NCI-H2227 treated with DMSO at 0.1 percent for 48 hours (cell line): ENCODE measurements at regions not wholly inside any gene's neighbourhood (a gene's known extent, or its start where the extent isn't known, plus 50 kb on each side); places are given as distances from the start of the nearest gene placed in this dataset.
"Not testable (repeated sequence)": the region's sequence is repeated elsewhere in the genome, so short reads cannot be mapped to it uniquely, and the experiment has no call there.

Experiments used
- DNase-seq: peaks from one replicate; lab custom pipeline; 2025; lab: John Stamatoyannopoulos, UW

DNA sequence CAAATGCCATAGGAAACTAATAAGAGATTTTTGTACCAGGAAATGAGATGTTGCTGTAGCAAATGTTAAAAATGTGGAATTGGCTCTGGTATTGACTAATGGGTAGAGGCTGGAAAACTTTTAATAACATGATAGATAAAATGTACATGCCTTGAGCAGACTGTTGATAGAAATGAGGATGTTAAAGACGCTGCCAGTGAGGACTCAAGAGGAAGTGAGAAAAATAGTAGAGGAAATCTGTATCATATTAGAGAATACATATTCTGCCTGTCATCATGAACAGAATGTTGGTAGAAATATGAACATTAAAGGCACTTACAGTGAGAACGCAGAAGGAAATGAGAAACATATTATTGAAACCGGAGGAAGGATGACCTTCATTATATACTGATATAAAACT, 577.2 kb upstream of the HTR2C start:
- DNase-seq: no peak

DNA sequence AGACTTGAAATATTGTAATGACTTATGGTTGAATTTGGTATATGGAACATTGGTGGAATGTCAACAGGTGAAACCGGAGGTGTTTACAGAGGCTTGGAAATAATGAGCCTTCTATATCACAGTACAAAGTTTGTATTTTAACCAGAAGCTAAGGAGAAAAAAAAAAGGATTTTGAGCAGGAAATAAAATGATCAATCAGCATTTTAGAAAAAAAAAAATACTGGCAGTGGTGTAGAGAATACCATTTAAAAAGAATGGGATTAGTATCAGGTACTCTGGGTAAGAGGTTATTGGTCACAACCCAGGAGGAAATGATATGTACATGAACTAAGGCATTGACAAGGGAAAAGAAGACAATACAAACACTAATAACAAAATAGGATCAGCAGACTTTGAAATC, 587.1 kb upstream of the HTR2C start:
- no peak for DNase-seq

DNA sequence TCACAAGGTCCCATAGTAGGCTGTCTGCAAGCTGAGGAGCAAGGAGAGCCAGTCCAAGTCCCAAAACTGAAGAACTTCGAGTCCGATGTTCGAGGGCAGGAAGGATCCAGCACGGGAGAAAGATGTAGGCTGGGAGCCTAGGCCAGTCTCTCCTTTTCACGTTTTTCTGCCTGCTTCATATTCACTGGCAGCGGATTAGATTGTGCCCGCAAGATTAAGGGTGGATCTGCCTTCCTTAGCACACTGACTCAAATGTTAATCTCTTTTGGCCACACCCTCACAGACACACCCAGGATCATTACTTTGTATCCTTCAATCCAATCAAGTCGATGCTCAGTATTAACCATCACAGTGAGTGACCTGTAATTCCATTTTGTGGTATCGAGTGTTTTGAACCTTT, 592.2 kb upstream of the HTR2C start:
- not testable (repeated sequence) for DNase-seq

- not testable (repeated sequence) for DNase-seq
These were observed 593.2 kb upstream of the HTR2C start for GRCh38 chrX:113990669-113991068.

DNA sequence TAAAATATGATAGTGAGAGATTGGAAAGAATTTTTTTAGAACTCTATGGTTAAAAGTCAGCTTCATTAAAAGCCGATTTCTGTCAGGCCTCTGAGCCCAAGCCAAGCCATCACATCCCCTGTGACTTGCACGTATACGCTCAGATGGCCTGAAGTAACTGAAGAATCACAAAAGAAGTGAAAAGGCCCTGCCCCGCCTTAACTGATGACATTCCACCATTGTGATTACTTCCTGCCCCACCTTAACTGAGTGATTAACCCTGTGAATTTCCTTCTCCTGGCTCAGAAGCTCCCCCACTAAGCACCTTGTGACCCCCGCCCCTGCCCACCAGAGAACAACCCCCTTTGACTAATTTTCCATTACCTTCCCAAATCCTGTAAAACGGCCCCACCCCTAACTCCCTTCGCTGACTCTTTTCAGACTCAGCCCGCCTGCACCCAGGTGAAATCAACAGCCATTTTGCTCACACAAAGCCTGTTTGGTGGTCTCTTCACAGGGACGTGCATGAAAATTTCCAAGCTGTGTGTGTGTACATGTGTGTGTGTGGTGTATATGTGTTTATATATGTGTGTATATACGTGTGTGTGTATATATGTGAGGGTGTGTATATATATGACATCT, 595.5 kb upstream of the HTR2C start:
- not testable (repeated sequence) for DNase-seq

DNA sequence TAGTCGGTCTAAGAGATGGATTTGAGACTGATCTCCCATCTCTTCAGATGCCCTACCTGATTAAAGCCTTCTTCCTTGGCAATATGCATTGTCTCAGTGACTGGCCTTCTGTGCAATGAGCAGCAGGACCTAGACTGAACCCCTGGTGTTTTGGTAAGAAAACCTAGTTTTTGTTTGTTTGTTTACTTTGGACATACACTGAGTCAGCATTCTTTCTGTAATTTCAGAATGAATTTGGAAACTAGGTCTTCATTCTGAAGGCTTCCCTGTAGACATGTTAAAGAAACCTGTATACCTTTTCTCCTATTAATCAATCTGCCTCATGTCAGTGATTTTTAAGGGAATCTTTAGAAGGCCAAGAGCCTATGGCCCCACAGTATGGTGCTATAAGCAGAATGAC, 597.5 kb upstream of the HTR2C start:
- no peak for DNase-seq

DNA sequence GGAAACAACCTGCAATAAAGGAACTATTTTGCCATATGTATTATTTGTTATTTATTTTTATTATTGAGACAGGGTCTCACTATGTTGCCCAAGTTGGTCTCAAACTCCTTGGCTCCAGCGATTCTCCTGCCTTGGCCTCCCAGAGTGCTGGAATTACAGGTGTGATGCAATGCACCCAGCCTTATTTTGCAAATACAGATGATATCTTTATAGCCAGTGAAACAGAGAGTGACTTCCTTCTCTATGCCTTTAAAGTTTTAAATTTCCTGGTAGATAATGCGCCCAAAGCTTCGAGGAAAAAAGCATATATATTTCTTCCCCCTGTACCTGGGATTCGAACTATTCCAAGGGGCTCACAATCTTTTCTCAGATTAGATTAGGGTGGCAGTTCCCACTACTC, 601.1 kb upstream of the HTR2C start:
- no peak for DNase-seq

GRCh38 chrX:113980953-113981352, 602.9 kb upstream of the HTR2C start:
- DNase-seq: no peak

GRCh38 chrX:113977887-113978286, 606.0 kb upstream of the HTR2C start:
- DNase-seq: no peak

GRCh38 chrX:113975441-113975840, 608.4 kb upstream of the HTR2C start:
- DNase-seq: no peak

DNA sequence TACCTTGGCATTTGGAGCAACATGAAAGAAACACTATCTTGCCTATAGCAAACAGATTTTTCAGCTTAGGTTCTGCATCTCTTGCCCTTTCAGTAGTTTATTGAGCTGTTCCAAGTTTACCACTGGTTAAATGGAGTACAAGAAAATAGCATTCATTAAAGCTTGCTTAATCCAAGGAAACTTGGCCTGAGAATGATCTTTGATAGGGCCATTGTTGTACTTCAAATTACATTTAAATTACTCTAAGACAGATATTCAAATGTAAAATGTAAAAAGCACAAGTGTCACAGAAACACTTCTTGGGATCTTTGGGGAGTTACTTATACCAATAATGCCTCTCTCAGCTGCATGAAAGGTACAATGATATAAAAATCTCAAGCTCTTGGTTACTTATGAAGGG, 609.0 kb upstream of the HTR2C start:
- DNase-seq: no peak

DNA sequence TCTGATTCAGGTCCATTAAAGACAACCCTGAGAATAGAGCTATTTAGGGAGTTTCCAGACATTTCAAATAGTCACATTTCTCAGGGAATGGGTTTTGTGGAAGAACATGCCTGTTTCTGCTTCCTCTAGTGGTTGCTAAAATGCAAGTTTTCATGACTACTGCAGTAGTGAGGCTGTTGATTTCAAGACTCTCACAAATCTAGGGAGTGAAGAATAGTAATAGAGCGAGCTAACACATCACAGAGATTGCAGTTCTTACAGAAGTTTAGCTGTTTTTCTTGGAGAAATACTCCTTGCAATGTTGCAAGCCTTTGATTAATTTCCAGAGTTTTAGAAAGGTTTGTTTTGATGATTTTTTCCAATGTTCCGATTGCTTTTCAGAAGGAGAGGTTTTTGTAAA, 610.2 kb upstream of the HTR2C start:
- no peak for DNase-seq

DNA sequence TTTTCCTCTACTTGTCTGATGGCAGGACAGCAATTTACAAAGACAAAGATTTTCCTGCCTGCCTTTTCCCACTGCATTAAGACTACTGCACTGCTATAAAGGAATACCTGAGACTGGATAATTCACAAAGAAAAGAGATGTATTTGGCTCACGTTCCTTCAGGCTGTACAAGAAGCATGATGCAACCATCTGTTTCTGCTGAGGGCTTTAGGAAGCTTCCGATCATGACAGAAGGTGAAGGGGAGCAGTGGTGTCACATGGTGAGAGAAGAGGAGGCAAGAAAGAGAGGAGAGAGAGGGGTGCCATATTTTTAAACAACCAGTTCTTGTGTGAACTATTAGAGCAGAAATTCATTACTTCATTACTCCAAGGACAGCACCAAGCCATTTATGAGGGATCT, 617.1 kb upstream of the HTR2C start:
- DNase-seq: no peak

GRCh38 chrX:113962343-113962742, 621.5 kb upstream of the HTR2C start:
- no peak for DNase-seq

- no peak for DNase-seq
These were observed 623.8 kb upstream of the HTR2C start for GRCh38 chrX:113959912-113960626.

GRCh38 chrX:113956936-113957335, 627.0 kb upstream of the HTR2C start:
- DNase-seq: no peak

- DNase-seq: no peak
These were observed 629.6 kb upstream of the HTR2C start for GRCh38 chrX:113954297-113954696.

- DNase-seq: no peak
These were observed 633.7 kb upstream of the HTR2C start for GRCh38 chrX:113950081-113950678.

- no peak for DNase-seq
These were observed 636.3 kb upstream of the HTR2C start for GRCh38 chrX:113947548-113947947.

GRCh38 chrX:113935518-113935917, 648.4 kb upstream of the HTR2C start:
- no peak for DNase-seq

GRCh38 chrX:113933931-113934330, 650.0 kb upstream of the HTR2C start:
- no peak for DNase-seq

DNA sequence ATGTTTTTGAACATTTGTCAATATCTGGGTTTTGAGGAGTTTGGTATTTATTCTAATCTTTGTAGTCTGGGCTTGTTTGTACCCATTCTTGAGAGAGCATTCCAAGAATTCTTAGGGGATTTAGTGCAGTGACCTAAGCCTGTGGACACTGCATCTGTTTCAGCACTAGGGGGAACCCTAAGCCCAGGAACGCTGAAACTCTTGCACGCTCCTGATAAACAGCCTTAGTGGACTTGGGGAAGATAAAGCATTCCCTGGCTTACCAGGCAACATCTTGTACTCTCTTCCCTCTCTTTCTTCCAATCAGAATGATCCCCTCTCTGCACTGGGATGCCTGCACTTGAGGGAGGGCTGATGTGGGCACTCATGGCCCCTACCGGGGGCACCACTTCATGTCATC, 654.9 kb upstream of the HTR2C start:
- peak; percentile 15 for DNase-seq

DNA sequence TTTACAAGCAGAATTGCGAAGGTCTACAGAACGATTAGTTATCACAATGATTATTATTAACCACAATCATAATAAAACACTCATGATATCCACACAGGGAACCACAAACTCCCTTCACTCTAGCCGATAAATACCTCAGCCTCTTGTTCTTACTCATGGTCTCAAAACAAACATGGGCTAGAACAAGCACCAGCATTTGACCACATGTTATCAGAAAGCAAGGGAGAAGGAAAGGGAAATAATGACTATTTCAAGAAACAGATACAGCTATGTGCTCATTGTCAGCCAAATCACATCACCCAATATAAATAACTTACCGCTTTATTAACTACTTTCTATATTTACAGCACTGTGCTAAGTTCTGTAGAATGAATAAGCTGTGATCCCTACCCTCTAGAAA, 663.2 kb upstream of the HTR2C start:
- DNase-seq: no peak

- no peak for DNase-seq
These were observed 664.5 kb upstream of the HTR2C start for GRCh38 chrX:113919387-113919786.
